Endothelial cell of umbilical vein (primary cell): ENCODE measurements at regions not wholly inside any gene's neighbourhood (a gene's known extent, or its start where the extent isn't known, plus 50 kb on each side); places are given as distances from the start of the nearest gene placed in this dataset.

ENCODE experiments used
- BruUV-seq: library from RNA; stranded (reverse); fragments of 400-500 nt; replicated peaks from 2 replicates; lab custom pipeline; 2021; lab: Mats Ljungman, UMichigan
- CTCF ChIA-PET: fragments of 300-600, 350-600 bp; sonication (Branson Sonifier 250); formaldehyde crosslinking; loops from one replicate; lab custom pipeline; 2021; ENCODE audit warnings: antibody characterized with exemption, inconsistent platforms; lab: Charles Lee
- POLR2A ChIA-PET: fragments of 300-600, 350-600 bp; sonication (Branson Sonifier 250); formaldehyde crosslinking; loops from one replicate; lab custom pipeline; 2021; ENCODE audit warnings: antibody characterized with exemption, inconsistent platforms; lab: Charles Lee
- DNase-seq: peaks from one replicate; pipeline ENCODE4 v3.0.0-alpha.2; 2011; ENCODE audit warnings: low read depth, low spot score
- FAIRE-seq: peaks from 2 replicates; lab custom pipeline; 2011; peaks lifted over from hg19 to GRCh38; lab: Jason Lieb, UNC
- H2AFZ ChIP-seq: 2 replicates; pipeline ENCODE4 v1.6.0; 2012; ENCODE audit warnings: low read depth, low read length, control low read depth, inconsistent platforms
- H3K27ac ChIP-seq: 2 replicates; pipeline ENCODE4 v1.5.1; 2011; ENCODE audit warnings: low read depth, mild to moderate bottlenecking, control low read depth, low read length, moderate library complexity; ENCODE audit not compliant: insufficient read depth
- H3K27me3 ChIP-seq, 2 experiments: 2 replicates each; pipeline versions ENCODE4 v1.6.0 to v1.6.1; 2011; ENCODE audit warnings: low read length in 2 of 2, mixed read lengths in 1 of 2; ENCODE audit not compliant: control insufficient read depth in 2 of 2, insufficient read depth in 2 of 2
- H3K36me3 ChIP-seq, 2 experiments: 2 replicates in 1 of 2; 3 replicates in 1 of 2; pipeline ENCODE4 v1.5.1; 2011; ENCODE audit warnings: low read length in 2 of 2, mild to moderate bottlenecking in 1 of 2, moderate library complexity in 1 of 2; ENCODE audit not compliant: control insufficient read depth in 2 of 2, insufficient read depth in 2 of 2; ENCODE audit errors: extremely low read depth in 1 of 2
- H3K4me1 ChIP-seq: 3 replicates; pipeline ENCODE4 v1.5.1; 2011; ENCODE audit warnings: mild to moderate bottlenecking, low read length; ENCODE audit not compliant: control insufficient read depth, insufficient read depth; ENCODE audit errors: extremely low read depth
- H3K4me2 ChIP-seq: 2 replicates; pipeline ENCODE4 v1.6.1; 2011; ENCODE audit warnings: low read length, control low read depth, mixed read lengths; ENCODE audit not compliant: insufficient read depth
- H3K4me3 ChIP-seq, 3 experiments: fragments of 200-600 bp in 1 of 3; sonication (generic), shearing (Covaris generic) in 1 of 3; replicated peaks in 1 of 3; 2 replicates each; pipeline ENCODE4 v1.5.1; 2011 to 2016; ENCODE audit warnings: control low read depth in 3 of 3, low read length in 3 of 3, mild to moderate bottlenecking in 2 of 3, inconsistent platforms in 1 of 3, low read depth in 1 of 3, moderate library complexity in 1 of 3; ENCODE audit not compliant: insufficient read depth in 1 of 3
- H3K79me2 ChIP-seq: 2 replicates; pipeline ENCODE4 v1.6.0; 2012; ENCODE audit warnings: low read length, inconsistent platforms; ENCODE audit not compliant: control insufficient read depth, insufficient read depth
- H3K9ac ChIP-seq: replicated peaks from 2 replicates; pipeline ENCODE3; 2011; ENCODE audit warnings: low read length, control low read depth; ENCODE audit not compliant: insufficient read depth; ENCODE audit errors: extremely low read depth
- H3K9me1 ChIP-seq: replicated peaks from 3 replicates; pipeline ENCODE4 v1.6.0; 2011; ENCODE audit warnings: mild to moderate bottlenecking, low read length; ENCODE audit not compliant: control insufficient read depth, insufficient read depth; ENCODE audit errors: extremely low read depth
- H3K9me3 ChIP-seq: replicated peaks from 2 replicates; pipeline ENCODE4 v1.5.1; 2012; ENCODE audit warnings: low read length, inconsistent platforms; ENCODE audit not compliant: control insufficient read depth, insufficient read depth
- H4K20me1 ChIP-seq: replicated peaks from 2 replicates; pipeline ENCODE3; 2011; ENCODE audit warnings: mild to moderate bottlenecking, low read length; ENCODE audit not compliant: control insufficient read depth, insufficient read depth; ENCODE audit errors: extremely low read depth
- EZH2 ChIP-seq: IDR thresholded peaks from 2 replicates; pipeline ENCODE4 v1.6.1; 2012; ENCODE audit warnings: borderline replicate concordance, low read depth, mild to moderate bottlenecking, moderate library complexity, low read length, inconsistent platforms; ENCODE audit not compliant: severe bottlenecking
- FOS ChIP-seq: IDR thresholded peaks from 2 replicates; pipeline ENCODE4 v1.6.1; 2011; ENCODE audit warnings: mild to moderate bottlenecking, low read length, moderate library complexity, borderline replicate concordance; ENCODE audit not compliant: insufficient read depth
- GATA2 ChIP-seq: IDR thresholded peaks from 2 replicates; pipeline ENCODE4 v1.7.0; 2011; ENCODE audit warnings: low read depth, mild to moderate bottlenecking, moderate library complexity, mixed read lengths, low read length; ENCODE audit not compliant: insufficient read length, insufficient read depth
- JUN ChIP-seq: IDR thresholded peaks from 2 replicates; pipeline ENCODE4 v1.6.1; 2011; ENCODE audit warnings: borderline replicate concordance, low read depth; ENCODE audit not compliant: insufficient read length, insufficient read depth
- MAX ChIP-seq: IDR thresholded peaks from 2 replicates; pipeline ENCODE4 v1.6.1; 2011; ENCODE audit not compliant: insufficient read depth, insufficient read length
- MYC ChIP-seq: IDR thresholded peaks from one replicate; pipeline ENCODE4 v1.6.1; 2011; ENCODE audit warnings: mild to moderate bottlenecking, low read depth, low read length
- POLR2A ChIP-seq: IDR thresholded peaks from 2 replicates; pipeline ENCODE4 v1.6.1; 2012; ENCODE audit warnings: low read depth, mild to moderate bottlenecking, control low read depth, low read length
- dilution Hi-C: fragments of 300-500 bp; cut with MboI; formaldehyde crosslinking; loops from one replicate; pipeline ENCODE4 v1.15.0; 2019; ENCODE audit warnings: low sequenced_read_pairs; ENCODE audit not compliant: extremely low pct_ligation_motif_present
- intact Hi-C: fragments of 100-400 bp; cut with micrococcal nuclease; formaldehyde crosslinking; loops from one replicate; pipeline ENCODE4 v1.10.0; 2022
- TF ChIP-seq, protein P1 (sequence below), 2 donors: IDR thresholded peaks; 1 replicate in 1 of 2; 2 replicates in 1 of 2; pipeline ENCODE4 v1.5.1; 2011; ENCODE audit warnings: low read length in 2 of 2, mild to moderate bottlenecking in 2 of 2, moderate library complexity in 2 of 2, control low read depth in 1 of 2, inconsistent platforms in 1 of 2, low read depth in 1 of 2; ENCODE audit not compliant: insufficient read depth in 1 of 2; ENCODE audit errors: extremely low read depth in 1 of 2

- no peaks in the 10 kb centered on the region for H4K20me1 ChIP-seq
- TF ChIP-seq EZH2, result no peak
- TF ChIP-seq, protein P1, sequence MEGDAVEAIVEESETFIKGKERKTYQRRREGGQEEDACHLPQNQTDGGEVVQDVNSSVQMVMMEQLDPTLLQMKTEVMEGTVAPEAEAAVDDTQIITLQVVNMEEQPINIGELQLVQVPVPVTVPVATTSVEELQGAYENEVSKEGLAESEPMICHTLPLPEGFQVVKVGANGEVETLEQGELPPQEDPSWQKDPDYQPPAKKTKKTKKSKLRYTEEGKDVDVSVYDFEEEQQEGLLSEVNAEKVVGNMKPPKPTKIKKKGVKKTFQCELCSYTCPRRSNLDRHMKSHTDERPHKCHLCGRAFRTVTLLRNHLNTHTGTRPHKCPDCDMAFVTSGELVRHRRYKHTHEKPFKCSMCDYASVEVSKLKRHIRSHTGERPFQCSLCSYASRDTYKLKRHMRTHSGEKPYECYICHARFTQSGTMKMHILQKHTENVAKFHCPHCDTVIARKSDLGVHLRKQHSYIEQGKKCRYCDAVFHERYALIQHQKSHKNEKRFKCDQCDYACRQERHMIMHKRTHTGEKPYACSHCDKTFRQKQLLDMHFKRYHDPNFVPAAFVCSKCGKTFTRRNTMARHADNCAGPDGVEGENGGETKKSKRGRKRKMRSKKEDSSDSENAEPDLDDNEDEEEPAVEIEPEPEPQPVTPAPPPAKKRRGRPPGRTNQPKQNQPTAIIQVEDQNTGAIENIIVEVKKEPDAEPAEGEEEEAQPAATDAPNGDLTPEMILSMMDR (IDR thresholded peaks at IDR 0.05; ENCODE audit: extremely low read depth in 1 of 2, insufficient read depth in 1 of 2, low read depth in 1 of 2, low read length in 2 of 2), result no peak
- TF ChIP-seq JUN, result no peak
- TF ChIP-seq MYC, result no peak
- TF ChIP-seq MAX, result no peak
- no peak for TF ChIP-seq FOS
- no peak for TF ChIP-seq GATA2
- TF ChIP-seq POLR2A, result no peak
- FAIRE-seq, result no peak
- H3K4me2 ChIP-seq, result no peak overlapping the region
- DNase-seq, result no peak
- no peaks in the 10 kb centered on the region for H3K9me1 ChIP-seq
- ChIA-PET CTCF (no interaction called here), POLR2A (no interaction called here)
- no peaks in the 10 kb centered on the region for H3K9me3 ChIP-seq
- H3K27me3 ChIP-seq, result no peaks in the 10 kb centered on the region
- H3K27ac ChIP-seq, result no peak overlapping the region
- H3K9ac ChIP-seq, result no peak overlapping the region
- no peaks in the 10 kb centered on the region for H3K79me2 ChIP-seq
- no peaks in the 10 kb centered on the region for H3K4me1 ChIP-seq
- H3K4me3 ChIP-seq, result no peak overlapping the region
- intact Hi-C loops (no loop called here), dilution Hi-C loops (no loop called here)
- no TSS peak for BruUV-seq
- H2AFZ ChIP-seq, result no peak overlapping the region
- H3K36me3 ChIP-seq, result no peaks in the 10 kb centered on the region
Observed at GRCh38 chr1:209305221-209305954, 278.1 kb upstream of the CAMK1G start.
